DND-41 (cell line): ENCODE measurements at regions not wholly inside any gene's neighbourhood (a gene's known extent, or its start where the extent isn't known, plus 50 kb on each side); places are given as distances from the start of the nearest gene placed in this dataset.

Experiments
- ATAC-seq: fragments of 200-7000 bp; cut with Tn5 transposase; 3 replicates; pipeline ENCODE4 v1.9.1; 2021; ENCODE audit warnings: low read depth; ENCODE audit not compliant: insufficient read depth
- DNase-seq: peaks from one replicate; pipeline ENCODE4 v3.0.0-alpha.2; 2020
- H2AFZ ChIP-seq: 2 replicates; pipeline ENCODE4 v1.6.0; 2012; ENCODE audit warnings: low read depth, low read length
- H3K27ac ChIP-seq: 2 replicates; pipeline ENCODE4 v1.5.1; 2012; ENCODE audit warnings: low read length, inconsistent platforms
- H3K27me3 ChIP-seq: fragments of 200-600 bp; sonication (generic); 2 replicates; pipeline ENCODE4 v1.6.0; 2012; ENCODE audit warnings: low read length, mild to moderate bottlenecking, inconsistent platforms; ENCODE audit not compliant: insufficient read depth, poor library complexity
- H3K36me3 ChIP-seq: 2 replicates; pipeline ENCODE4 v1.5.1; 2012; ENCODE audit warnings: low read length, inconsistent platforms; ENCODE audit not compliant: insufficient read depth
- H3K4me1 ChIP-seq: 2 replicates; pipeline ENCODE4 v1.5.1; 2012; ENCODE audit warnings: mild to moderate bottlenecking, low read length; ENCODE audit not compliant: insufficient read depth
- H3K4me2 ChIP-seq: 2 replicates; pipeline ENCODE4 v1.6.0; 2012; ENCODE audit warnings: mild to moderate bottlenecking, moderate library complexity, low read length, inconsistent platforms; ENCODE audit not compliant: insufficient read depth
- H3K4me3 ChIP-seq, 2 experiments: fragments of 200-600 bp in 1 of 2; shearing (Covaris generic) in 1 of 2; 2 replicates each; pipeline ENCODE4 v1.5.1; 2012 to 2016; ENCODE audit warnings: inconsistent platforms in 2 of 2, low read length in 2 of 2, mild to moderate bottlenecking in 2 of 2, low read depth in 1 of 2, moderate library complexity in 1 of 2
- H3K79me2 ChIP-seq: 2 replicates; pipeline ENCODE4 v1.6.0; 2012; ENCODE audit warnings: low read length, inconsistent platforms; ENCODE audit not compliant: insufficient read depth
- H3K9ac ChIP-seq: 2 replicates; pipeline ENCODE4 v1.6.0; 2012; ENCODE audit warnings: low read depth, mild to moderate bottlenecking, inconsistent platforms, low read length, moderate library complexity
- H3K9me3 ChIP-seq: 2 replicates; pipeline ENCODE4 v1.5.1; 2012; ENCODE audit warnings: low read length, moderate library complexity, mild to moderate bottlenecking, inconsistent platforms; ENCODE audit not compliant: insufficient read depth, severe bottlenecking
- H4K20me1 ChIP-seq: 2 replicates; pipeline ENCODE4 v1.6.0; 2012; ENCODE audit warnings: low read length; ENCODE audit not compliant: insufficient read depth
- EZH2 ChIP-seq: IDR thresholded peaks from 3 replicates; pipeline ENCODE4 v1.6.1; 2012; ENCODE audit warnings: borderline replicate concordance, low read depth, mild to moderate bottlenecking, moderate library complexity, low read length, inconsistent platforms; ENCODE audit not compliant: severe bottlenecking
- TF ChIP-seq, protein P1 (sequence below): IDR thresholded peaks from 2 replicates; pipeline ENCODE4 v1.5.1; 2012; ENCODE audit warnings: borderline replicate concordance, low read length, moderate library complexity, mild to moderate bottlenecking; ENCODE audit not compliant: poor library complexity, severe bottlenecking; ENCODE audit errors: extremely low read depth

DNA sequence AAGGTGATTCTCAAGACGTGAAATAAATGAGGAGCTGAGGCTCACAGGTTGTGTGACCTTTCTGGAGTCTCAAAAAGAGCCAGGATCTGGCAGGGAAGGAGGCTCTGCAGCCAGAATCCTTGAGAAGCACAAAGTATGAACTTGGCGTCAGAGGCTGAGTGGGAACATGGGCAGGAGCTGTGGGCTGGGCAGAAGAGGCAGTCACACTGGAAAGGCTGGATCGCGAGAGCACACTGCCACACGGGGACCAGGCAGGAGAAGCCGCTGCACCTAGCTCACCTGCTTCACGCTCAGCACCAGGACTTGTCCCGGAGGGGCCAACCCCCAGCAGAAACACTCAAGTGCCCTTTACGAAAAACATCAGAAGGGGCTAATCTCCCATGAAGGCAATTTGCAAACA lies 535.0 kb downstream of the TNS3 start:
- Histone ChIP-seq H4K20me1 (no peaks in the 10 kb centered on the region), H2AFZ (no peak overlapping the region), H3K9ac (no peak overlapping the region), H3K79me2 (no peaks in the 10 kb centered on the region), H3K4me3 (no peak overlapping the region), H3K27ac (no peak overlapping the region), H3K4me1 (no peaks in the 10 kb centered on the region), H3K36me3 (no peaks in the 10 kb centered on the region), H3K4me2 (no peak overlapping the region), H3K9me3 (no peaks in the 10 kb centered on the region), H3K27me3 (no peaks in the 10 kb centered on the region)
- ATAC-seq (no peak), DNase-seq (no peak)
- TF ChIP-seq, protein P1, sequence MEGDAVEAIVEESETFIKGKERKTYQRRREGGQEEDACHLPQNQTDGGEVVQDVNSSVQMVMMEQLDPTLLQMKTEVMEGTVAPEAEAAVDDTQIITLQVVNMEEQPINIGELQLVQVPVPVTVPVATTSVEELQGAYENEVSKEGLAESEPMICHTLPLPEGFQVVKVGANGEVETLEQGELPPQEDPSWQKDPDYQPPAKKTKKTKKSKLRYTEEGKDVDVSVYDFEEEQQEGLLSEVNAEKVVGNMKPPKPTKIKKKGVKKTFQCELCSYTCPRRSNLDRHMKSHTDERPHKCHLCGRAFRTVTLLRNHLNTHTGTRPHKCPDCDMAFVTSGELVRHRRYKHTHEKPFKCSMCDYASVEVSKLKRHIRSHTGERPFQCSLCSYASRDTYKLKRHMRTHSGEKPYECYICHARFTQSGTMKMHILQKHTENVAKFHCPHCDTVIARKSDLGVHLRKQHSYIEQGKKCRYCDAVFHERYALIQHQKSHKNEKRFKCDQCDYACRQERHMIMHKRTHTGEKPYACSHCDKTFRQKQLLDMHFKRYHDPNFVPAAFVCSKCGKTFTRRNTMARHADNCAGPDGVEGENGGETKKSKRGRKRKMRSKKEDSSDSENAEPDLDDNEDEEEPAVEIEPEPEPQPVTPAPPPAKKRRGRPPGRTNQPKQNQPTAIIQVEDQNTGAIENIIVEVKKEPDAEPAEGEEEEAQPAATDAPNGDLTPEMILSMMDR: no peak
- TF ChIP-seq EZH2: no peak

GRCh38 chr7:47045207-47046051 lies 536.5 kb downstream of the TNS3 start:
- Histone ChIP-seq H3K9ac (no peak overlapping the region), H3K9me3 (no peaks in the 10 kb centered on the region), H3K27ac (no peak overlapping the region), H2AFZ (no peak overlapping the region), H3K4me3 (no peak overlapping the region), H3K4me2 (no peak overlapping the region), H3K4me1 (no peaks in the 10 kb centered on the region), H3K27me3 (no peaks in the 10 kb centered on the region), H3K36me3 (no peaks in the 10 kb centered on the region), H3K79me2 (no peaks in the 10 kb centered on the region), H4K20me1 (no peaks in the 10 kb centered on the region)
- DNase-seq (no peak), ATAC-seq (no peak)
- TF ChIP-seq EZH2: no peak
- TF ChIP-seq, protein P1: no peak

GRCh38 chr7:47044625-47045024 lies 537.3 kb downstream of the TNS3 start:
- H2AFZ ChIP-seq: no peak overlapping the region
- no peak overlapping the region for H3K4me3 ChIP-seq
- no peaks in the 10 kb centered on the region for H4K20me1 ChIP-seq
- no peaks in the 10 kb centered on the region for H3K36me3 ChIP-seq
- H3K4me1 ChIP-seq: no peaks in the 10 kb centered on the region
- ATAC-seq (no peak), DNase-seq (no peak)
- no peak overlapping the region for H3K9ac ChIP-seq
- no peaks in the 10 kb centered on the region for H3K27me3 ChIP-seq
- TF ChIP-seq, protein P1: no peak
- no peak for TF ChIP-seq EZH2
- H3K4me2 ChIP-seq: no peak overlapping the region
- H3K79me2 ChIP-seq: no peaks in the 10 kb centered on the region
- H3K27ac ChIP-seq: no peak overlapping the region
- no peaks in the 10 kb centered on the region for H3K9me3 ChIP-seq

DNA sequence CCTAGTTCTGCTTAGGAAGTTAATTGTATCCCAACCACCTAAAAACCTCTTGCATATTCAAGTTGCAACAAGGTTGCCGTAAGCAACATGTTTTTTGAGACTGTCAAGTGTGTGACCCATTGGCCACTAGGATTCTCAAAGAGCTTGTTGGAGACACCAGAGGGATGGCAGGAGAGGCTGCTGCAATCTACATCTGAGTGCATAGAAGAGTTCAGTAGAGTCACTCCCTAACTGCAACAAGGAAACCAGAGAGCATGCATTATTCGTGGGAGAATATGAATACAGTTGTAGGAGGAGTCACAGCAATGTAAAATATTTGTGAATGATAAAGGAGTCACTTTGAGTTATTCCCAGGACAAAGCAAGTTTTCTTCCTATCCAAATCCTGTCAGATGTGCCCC lies 538.6 kb downstream of the TNS3 start:
- DNase-seq (no peak), ATAC-seq (no peak)
- Histone ChIP-seq H3K4me3 (no peak overlapping the region), H4K20me1 (no peaks in the 10 kb centered on the region), H3K4me1 (no peaks in the 10 kb centered on the region), H3K9ac (no peak overlapping the region), H3K9me3 (no peaks in the 10 kb centered on the region), H3K27ac (no peak overlapping the region), H3K79me2 (no peaks in the 10 kb centered on the region), H2AFZ (no peak overlapping the region), H3K27me3 (no peaks in the 10 kb centered on the region), H3K4me2 (no peak overlapping the region), H3K36me3 (no peaks in the 10 kb centered on the region)
- TF ChIP-seq, protein P1: no peak
- no peak for TF ChIP-seq EZH2
